GM23338 (cell line): ENCODE measurements at regions not wholly inside any gene's neighbourhood (a gene's known extent, or its start where the extent isn't known, plus 50 kb on each side); places are given as distances from the start of the nearest gene placed in this dataset.

ENCODE experiments used
- ATAC-seq: fragments of 200-7000 bp; cut with Tn5 transposase; 3 replicates; pipeline ENCODE4 v1.9.1; 2020
- DNase-seq: peaks from one replicate; pipeline ENCODE4 v3.0.0-alpha.2; 2015; ENCODE audit warnings: low spot score
- H2AFZ ChIP-seq: fragments of 200-600 bp; sonication (generic); 2 replicates; pipeline ENCODE4 v1.8.0; 2016; ENCODE audit warnings: antibody characterized with exemption, mild to moderate bottlenecking, moderate library complexity
- H3F3A ChIP-seq: fragments of 200-600 bp; sonication (generic); replicated peaks from 2 replicates; pipeline ENCODE4 v1.8.0; 2017; ENCODE audit warnings: antibody characterized with exemption, mixed run types, low read depth
- H3K27ac ChIP-seq: fragments of 200-600 bp; sonication (generic); 2 replicates; pipeline ENCODE4 v1.6.1; 2016; ENCODE audit warnings: low read depth
- H3K27me3 ChIP-seq: fragments of 200-600 bp; sonication (generic); 2 replicates; pipeline ENCODE4 v1.8.0; 2016; ENCODE audit warnings: mild to moderate bottlenecking, mixed run types, moderate library complexity; ENCODE audit not compliant: insufficient read depth
- H3K36me3 ChIP-seq: fragments of 200-600 bp; sonication (generic); 2 replicates; pipeline ENCODE4 v1.8.0; 2016; ENCODE audit warnings: mild to moderate bottlenecking; ENCODE audit not compliant: insufficient read depth
- H3K4me1 ChIP-seq: fragments of 200-600 bp; sonication (generic); 2 replicates; pipeline ENCODE4 v1.8.0; 2016; ENCODE audit warnings: mild to moderate bottlenecking, moderate library complexity; ENCODE audit not compliant: insufficient read depth
- H3K4me2 ChIP-seq: fragments of 200-600 bp; sonication (generic); 2 replicates; pipeline ENCODE4 v1.7.1; 2017; ENCODE audit warnings: mixed run types
- H3K4me3 ChIP-seq: fragments of 200-600 bp; sonication (generic); 2 replicates; pipeline ENCODE4 v1.6.1; 2016; ENCODE audit warnings: mixed run types
- H3K79me2 ChIP-seq: fragments of 200-600 bp; sonication (generic); replicated peaks from 2 replicates; pipeline ENCODE4 v1.8.0; 2017; ENCODE audit warnings: mild to moderate bottlenecking; ENCODE audit not compliant: insufficient read depth
- H3K9me2 ChIP-seq: fragments of 200-600 bp; sonication (generic); 2 replicates; pipeline ENCODE4 v1.8.0; 2017; ENCODE audit not compliant: insufficient read depth
- H4K20me1 ChIP-seq: fragments of 200-600 bp; sonication (generic); replicated peaks from 2 replicates; pipeline ENCODE4 v1.8.0; 2017; ENCODE audit warnings: mild to moderate bottlenecking; ENCODE audit not compliant: insufficient read depth
- H3K27ac Mint-ChIP-seq: 2 replicates; pipeline ENCODE4 v1.8.0; 2020; ENCODE audit warnings: inconsistent platforms, mild to moderate bottlenecking, moderate library complexity, mixed read lengths
- H3K27me3 Mint-ChIP-seq: 3 replicates; pipeline ENCODE4 v1.8.0; 2022; ENCODE audit warnings: low read depth, mild to moderate bottlenecking, moderate library complexity, mixed read lengths, inconsistent platforms; ENCODE audit not compliant: insufficient read depth, poor library complexity
- H3K36me3 Mint-ChIP-seq: 3 replicates; pipeline ENCODE4 v1.8.0; 2021; ENCODE audit warnings: low read depth, mild to moderate bottlenecking, inconsistent platforms, moderate library complexity, mixed read lengths
- H3K4me1 Mint-ChIP-seq: 3 replicates; pipeline ENCODE4 v1.8.0; 2020; ENCODE audit warnings: mild to moderate bottlenecking, inconsistent platforms, mixed read lengths
- H3K4me3 Mint-ChIP-seq: 3 replicates; pipeline ENCODE4 v1.8.0; 2021; ENCODE audit warnings: moderate library complexity, mild to moderate bottlenecking, inconsistent platforms, mixed read lengths
- H3K9me3 Mint-ChIP-seq: 3 replicates; pipeline ENCODE4 v1.8.0; 2020; ENCODE audit warnings: moderate library complexity, mild to moderate bottlenecking, inconsistent platforms, mixed read lengths
- CREB1 ChIP-seq: fragments of 250-450 bp; sonication (Bioruptor Pico); IDR thresholded peaks from 2 replicates; pipeline ENCODE4 v1.5.0; 2020; ENCODE audit warnings: low read depth, mild to moderate bottlenecking, moderate library complexity
- ETS1 ChIP-seq: IDR thresholded peaks from 2 replicates; pipeline ENCODE4 v1.6.1; 2016; ENCODE audit warnings: antibody characterized with exemption
- EZH2 ChIP-seq: fragments of 200-600 bp; sonication (generic); IDR thresholded peaks from one replicate; pipeline ENCODE4 v1.8.0; 2017; ENCODE audit warnings: antibody characterized with exemption, mild to moderate bottlenecking, low read depth; ENCODE audit not compliant: unreplicated experiment
- EZH2phosphoT487 ChIP-seq: fragments of 200-600 bp; sonication (generic); IDR thresholded peaks from one replicate; pipeline ENCODE4 v1.8.1; 2018; ENCODE audit warnings: antibody characterized with exemption; ENCODE audit not compliant: unreplicated experiment
- JUNB ChIP-seq: IDR thresholded peaks from one replicate; pipeline ENCODE4 v1.6.1; 2016; ENCODE audit warnings: antibody characterized with exemption; ENCODE audit not compliant: unreplicated experiment
- POLR2AphosphoS5 ChIP-seq: IDR thresholded peaks from 2 replicates; pipeline ENCODE4 v1.6.1; 2016; ENCODE audit warnings: antibody characterized with exemption, low read depth
- REST ChIP-seq: IDR thresholded peaks from one replicate; pipeline ENCODE4 v1.6.1; 2018; ENCODE audit warnings: antibody characterized with exemption; ENCODE audit not compliant: unreplicated experiment
- STAT1 ChIP-seq: IDR thresholded peaks from one replicate; pipeline ENCODE4 v1.6.1; 2016; ENCODE audit warnings: antibody characterized with exemption; ENCODE audit not compliant: unreplicated experiment
- ZNF114 ChIP-seq: fragments of 250-450 bp; sonication (Bioruptor Pico); IDR thresholded peaks from 2 replicates; pipeline ENCODE4 v1.5.0; 2020; ENCODE audit warnings: mild to moderate bottlenecking, moderate library complexity
- ZNF462 ChIP-seq: fragments of 250-450 bp; sonication (Bioruptor Pico); IDR thresholded peaks from 2 replicates; pipeline ENCODE4 v1.5.0; 2020; ENCODE audit warnings: mild to moderate bottlenecking, moderate library complexity

- Mint-ChIP-seq H3K9me3 (peaks cover 39% of the 10 kb centered on the region), H3K27ac (no peak overlapping the region), H3K4me3 (no peak overlapping the region), H3K27me3 (no peaks in the 10 kb centered on the region), H3K4me1 (no peaks in the 10 kb centered on the region), H3K36me3 (peaks cover 20% of the 10 kb centered on the region)
- Histone ChIP-seq H3K4me3 (no peak overlapping the region), H3K9me2 (no peaks in the 10 kb centered on the region), H3K27me3 (no peaks in the 10 kb centered on the region), H3K36me3 (peaks cover 3% of the 10 kb centered on the region; the same call in 1 of the 2 replicates), H3K4me1 (no peaks in the 10 kb centered on the region), H3K27ac (no peak overlapping the region), H4K20me1 (no peaks in the 10 kb centered on the region), H3K79me2 (no peaks in the 10 kb centered on the region), H2AFZ (no peak overlapping the region), H3F3A (no peaks in the 10 kb centered on the region), H3K4me2 (no peak overlapping the region)
- DNase-seq (no peak), ATAC-seq (no peak)
- TF ChIP-seq REST (no peak), CREB1 (no peak), EZH2phosphoT487 (no peak), POLR2AphosphoS5 (no peak), STAT1 (no peak), EZH2 (no peak)
Measured at GRCh38 chr17:77728871-77729270, 229.6 kb upstream of the TNRC6C start.

- H3K36me3 ChIP-seq, result peaks cover 3% of the 10 kb centered on the region; the same call in 1 of the 2 replicates
- DNase-seq, result no peak
- H3K27ac ChIP-seq, result no peak overlapping the region
- no peaks in the 10 kb centered on the region for H3K27me3 ChIP-seq
- Mint-ChIP-seq H3K4me1 (peaks cover 3% of the 10 kb centered on the region), H3K27ac (no peak overlapping the region), H3K27me3 (peaks cover 3% of the 10 kb centered on the region), H3K9me3 (peaks cover 43% of the 10 kb centered on the region), H3K4me3 (no peak overlapping the region), H3K36me3 (peaks cover 20% of the 10 kb centered on the region)
- H2AFZ ChIP-seq, result no peak overlapping the region
- no peaks in the 10 kb centered on the region for H3F3A ChIP-seq
- no peak overlapping the region for H3K4me2 ChIP-seq
- no peak for ATAC-seq
- H3K4me3 ChIP-seq, result no peak overlapping the region
- no peaks in the 10 kb centered on the region for H3K4me1 ChIP-seq
- H3K79me2 ChIP-seq, result no peaks in the 10 kb centered on the region
- H3K9me2 ChIP-seq, result no peaks in the 10 kb centered on the region
- H4K20me1 ChIP-seq, result no peaks in the 10 kb centered on the region
- no peak for TF ChIP-seq JUNB
- TF ChIP-seq CREB1, result no peak
- no peak for TF ChIP-seq POLR2AphosphoS5
- TF ChIP-seq ETS1, result no peak
- no peak for TF ChIP-seq ZNF114 (CRISPR knock-in tag)
- TF ChIP-seq ZNF462 (CRISPR knock-in tag), result no peak
- TF ChIP-seq STAT1, result no peak
- no peak for TF ChIP-seq EZH2phosphoT487
- no peak for TF ChIP-seq EZH2
Measured at GRCh38 chr17:77729587-77729986, 228.9 kb upstream of the TNRC6C start.
